GM12892 (cell line): ENCODE measurements at regions not wholly inside any gene's neighbourhood (a gene's known extent, or its start where the extent isn't known, plus 50 kb on each side); places are given as distances from the start of the nearest gene placed in this dataset.

Source experiments
- POLR2A ChIP-seq: IDR thresholded peaks from 2 replicates; pipeline ENCODE4 v1.6.1; 2011; ENCODE audit warnings: low read depth, low read length, control low read depth
- POLR2AphosphoS5 ChIP-seq: IDR thresholded peaks from 2 replicates; pipeline ENCODE4 v1.6.1; 2011; ENCODE audit warnings: low read depth, low read length, control low read depth
- TAF1 ChIP-seq: IDR thresholded peaks from 2 replicates; pipeline ENCODE4 v1.6.1; 2011; ENCODE audit warnings: low read depth, mild to moderate bottlenecking, control low read depth, low read length, borderline replicate concordance

GRCh38 chr1:50343323-50343722, 79.9 kb downstream of the DMRTA2 start:
- no peak for TF ChIP-seq POLR2A
- no peak for TF ChIP-seq TAF1
- TF ChIP-seq POLR2AphosphoS5: no peak
